Adipocyte (in vitro differentiated cells): ENCODE measurements at regions not wholly inside any gene's neighbourhood (a gene's known extent, or its start where the extent isn't known, plus 50 kb on each side); places are given as distances from the start of the nearest gene placed in this dataset.
"Not testable (repeated sequence)": the region's sequence is repeated elsewhere in the genome, so short reads cannot be mapped to it uniquely, and the experiment has no call there.

Experiments
- DNase-seq: peaks from one replicate; pipeline ENCODE4 v3.0.0-alpha.2; 2015; ENCODE audit warnings: low read depth
- H3K27me3 ChIP-seq: replicated peaks from 2 replicates; pipeline ENCODE4 v1.7.0; 2013; ENCODE audit warnings: mild to moderate bottlenecking, low read length, moderate library complexity; ENCODE audit not compliant: control insufficient read depth, insufficient read depth
- H3K36me3 ChIP-seq: 2 replicates; pipeline ENCODE4 v1.7.0; 2013; ENCODE audit warnings: low read length, mild to moderate bottlenecking, moderate library complexity; ENCODE audit not compliant: control insufficient read depth, insufficient read depth, severe bottlenecking
- H3K4me1 ChIP-seq: 2 replicates; pipeline ENCODE4 v1.7.0; 2013; ENCODE audit warnings: mild to moderate bottlenecking, low read length, moderate library complexity; ENCODE audit not compliant: control insufficient read depth, insufficient read depth
- H3K4me3 ChIP-seq: 2 replicates; pipeline ENCODE4 v1.7.0; 2013; ENCODE audit warnings: mild to moderate bottlenecking, low read length, moderate library complexity
- H3K9ac ChIP-seq: 2 replicates; pipeline ENCODE4 v1.7.0; 2013; ENCODE audit warnings: mild to moderate bottlenecking, low read length, moderate library complexity
- H3K9me3 ChIP-seq: 2 replicates; pipeline ENCODE4 v1.7.0; 2013; ENCODE audit warnings: mild to moderate bottlenecking, low read length, moderate library complexity; ENCODE audit not compliant: control insufficient read depth

DNA sequence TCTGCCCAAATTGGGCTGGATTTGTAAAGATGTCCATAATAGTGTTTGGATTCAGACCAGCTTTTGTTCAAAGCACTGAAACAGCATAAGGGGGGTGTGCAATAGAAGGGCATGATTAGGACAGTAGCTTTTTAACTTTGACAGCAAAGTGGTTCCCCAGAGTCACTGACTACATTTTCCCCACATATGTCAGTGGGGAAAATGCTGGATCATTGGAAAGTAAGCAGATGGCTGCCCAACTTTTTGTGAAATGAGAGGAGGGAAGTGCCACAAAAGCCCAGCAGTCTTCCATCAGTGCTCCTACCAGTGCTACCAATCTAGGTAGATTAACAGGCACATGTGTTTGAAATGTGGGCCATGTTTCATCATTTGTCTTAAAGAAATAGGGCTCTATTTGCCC is 162.8 kb downstream of the FZD1 start:
- Histone ChIP-seq H3K9ac (no peak overlapping the region), H3K36me3 (no peaks in the 10 kb centered on the region), H3K9me3 (no peaks in the 10 kb centered on the region), H3K4me1 (peaks cover 15% of the 10 kb centered on the region), H3K4me3 (no peak overlapping the region), H3K27me3 (no peaks in the 10 kb centered on the region)
- DNase-seq, result no peak

DNA sequence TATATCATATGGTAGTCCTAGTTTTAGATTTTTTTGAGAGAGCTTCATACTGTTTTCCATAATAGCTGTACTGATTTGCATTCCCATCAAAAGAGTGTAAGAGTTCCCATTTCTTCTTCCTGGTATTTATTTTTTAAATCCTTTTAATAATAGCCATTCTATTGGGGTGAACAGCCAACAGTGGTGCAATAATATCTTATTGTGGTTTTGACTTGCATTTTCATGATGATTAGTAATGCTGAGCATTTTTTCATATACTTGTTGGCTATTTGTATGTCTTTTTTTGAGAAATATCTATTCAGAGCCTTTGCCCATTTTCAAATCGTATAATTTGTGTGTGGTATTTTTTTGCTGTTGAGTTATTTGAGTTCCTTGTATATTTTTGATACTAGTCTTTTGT is 167.4 kb downstream of the FZD1 start:
- Histone ChIP-seq H3K4me1 (peaks cover 39% of the 10 kb centered on the region), H3K4me3 (no peak overlapping the region), H3K36me3 (no peaks in the 10 kb centered on the region), H3K27me3 (no peaks in the 10 kb centered on the region), H3K9ac (peak overlapping the region; percentile 21), H3K9me3 (no peaks in the 10 kb centered on the region)
- DNase-seq, result no peak

DNA sequence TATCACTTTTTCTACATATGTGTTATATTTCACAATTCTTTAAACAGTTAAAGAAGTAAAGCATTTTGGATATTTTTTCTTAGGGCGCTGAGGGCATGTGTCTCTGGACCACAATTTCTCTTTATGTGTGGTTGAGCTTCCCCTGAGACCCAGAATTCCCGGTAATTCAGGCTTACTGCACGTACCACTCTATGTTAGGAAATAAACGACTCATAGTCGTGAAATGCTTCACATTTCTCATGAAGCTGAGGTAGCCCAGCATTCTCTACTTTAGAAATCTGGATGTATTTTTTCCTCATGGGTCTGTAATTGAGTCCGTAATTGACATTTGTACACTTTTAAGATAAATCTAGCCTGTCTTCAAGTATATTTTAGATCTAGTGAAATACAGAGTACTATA is 170.6 kb downstream of the FZD1 start:
- DNase-seq, result peak; percentile 6
- Histone ChIP-seq H3K9me3 (no peaks in the 10 kb centered on the region), H3K36me3 (no peaks in the 10 kb centered on the region), H3K9ac (peak overlapping the region; percentile 12), H3K4me1 (peaks cover 32% of the 10 kb centered on the region), H3K27me3 (no peaks in the 10 kb centered on the region), H3K4me3 (peak overlapping the region; percentile 47)

DNA sequence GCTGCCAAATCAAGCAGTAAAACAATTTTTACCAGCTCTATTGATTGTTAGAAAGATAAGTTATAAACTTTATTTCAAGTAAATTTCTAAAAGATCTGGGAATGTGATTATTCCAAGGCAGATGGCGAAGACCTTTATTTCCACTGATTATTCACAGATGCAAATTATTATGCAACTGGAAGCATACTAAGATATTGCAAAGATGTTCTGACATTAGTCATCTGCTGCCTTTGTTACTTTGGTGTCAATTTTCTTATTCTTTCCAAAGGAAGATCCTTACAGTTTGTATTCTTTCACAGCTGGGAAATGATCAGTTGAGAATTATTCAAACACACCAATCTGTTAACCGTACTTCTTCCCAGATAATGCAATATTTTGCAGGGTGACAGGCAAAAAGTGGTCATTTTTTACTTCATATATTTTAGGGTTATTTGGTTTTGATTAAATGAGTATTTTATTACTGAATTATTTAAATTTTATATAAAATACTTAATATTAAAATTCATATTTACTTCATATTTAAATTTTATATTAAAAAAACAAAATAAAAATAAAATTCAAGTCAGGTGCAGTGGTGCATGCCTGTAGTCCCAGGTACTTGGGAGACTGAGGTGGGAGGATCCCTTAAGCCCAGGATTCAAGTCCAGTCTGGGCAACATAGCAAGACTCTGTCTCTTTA is 171.3 kb downstream of the FZD1 start:
- Histone ChIP-seq H3K4me1 (peaks cover 32% of the 10 kb centered on the region), H3K36me3 (no peaks in the 10 kb centered on the region), H3K9me3 (no peaks in the 10 kb centered on the region), H3K27me3 (no peaks in the 10 kb centered on the region), H3K9ac (peak overlapping the region; percentile 12), H3K4me3 (peak overlapping the region; percentile 47)
- peak; percentile 40 for DNase-seq

DNA sequence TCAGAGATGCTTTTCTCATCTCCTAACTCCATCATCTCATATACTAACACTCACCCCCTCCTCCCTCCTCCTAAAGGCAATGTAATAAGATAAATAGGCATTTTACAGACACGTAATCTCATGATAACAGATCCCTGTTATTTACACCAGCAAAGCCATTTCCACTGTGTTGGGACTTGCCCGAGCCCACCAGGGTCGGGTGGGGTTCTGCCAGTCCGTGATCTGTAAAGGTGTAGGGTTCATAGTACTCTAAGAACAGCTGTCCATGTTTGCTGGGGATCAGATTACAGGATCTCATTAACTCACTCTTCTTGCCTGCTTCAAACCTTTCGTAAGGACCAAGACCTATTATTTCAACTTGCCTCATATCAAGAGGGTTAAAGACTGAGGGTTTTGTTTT is 172.4 kb downstream of the FZD1 start:
- no peak overlapping the region for H3K9ac ChIP-seq
- no peak overlapping the region for H3K4me3 ChIP-seq
- no peaks in the 10 kb centered on the region for H3K9me3 ChIP-seq
- no peak for DNase-seq
- H3K36me3 ChIP-seq, result no peaks in the 10 kb centered on the region
- no peaks in the 10 kb centered on the region for H3K27me3 ChIP-seq
- H3K4me1 ChIP-seq, result peaks cover 28% of the 10 kb centered on the region

DNA sequence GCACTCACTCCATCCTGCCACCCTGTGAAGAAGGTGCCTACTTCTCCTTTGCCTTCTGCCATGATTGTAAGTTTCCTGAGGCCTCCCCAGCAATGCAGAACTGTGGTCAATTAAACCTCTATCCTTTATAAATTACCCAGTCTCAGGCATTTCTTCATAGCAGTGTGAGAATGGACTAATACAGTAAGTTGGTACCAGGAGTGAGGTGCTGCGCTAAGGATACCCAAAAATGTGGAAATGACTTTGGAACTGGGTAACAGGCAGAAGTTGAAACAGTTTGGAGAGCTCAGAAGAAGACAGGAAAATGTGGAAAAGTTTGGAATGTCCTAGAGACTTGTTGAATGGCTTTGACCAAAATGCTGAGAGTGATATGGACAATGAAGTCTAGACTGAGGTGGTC is 176.0 kb downstream of the FZD1 start:
- DNase-seq, H3K27me3 ChIP-seq, H3K9ac ChIP-seq, H3K9me3 ChIP-seq, H3K4me3 ChIP-seq, H3K4me1 ChIP-seq, H3K36me3 ChIP-seq: not testable (repeated sequence)

DNA sequence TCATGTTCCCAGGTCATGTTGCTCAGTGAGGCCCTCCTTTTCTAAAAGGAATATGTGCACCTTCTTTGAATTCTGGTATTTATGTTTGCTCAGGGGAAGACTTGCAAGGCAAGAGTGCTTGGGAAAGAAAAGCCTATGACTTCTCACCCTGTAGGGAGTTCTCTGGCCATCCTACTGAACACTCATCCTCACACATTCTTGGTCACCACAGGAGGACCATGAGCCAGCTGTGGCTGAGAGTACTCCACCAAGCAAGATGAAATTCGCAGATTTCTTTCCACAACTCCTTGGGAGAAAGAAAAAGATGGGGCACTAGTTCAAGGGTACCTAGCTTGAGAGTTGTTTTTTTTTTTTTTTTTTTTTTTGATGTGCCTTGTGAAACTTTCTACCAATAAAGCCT is 179.6 kb downstream of the FZD1 start:
- Histone ChIP-seq H3K9ac (no peak overlapping the region), H3K27me3 (no peaks in the 10 kb centered on the region), H3K9me3 (peaks cover 10% of the 10 kb centered on the region), H3K4me3 (no peak overlapping the region), H3K4me1 (no peaks in the 10 kb centered on the region), H3K36me3 (no peaks in the 10 kb centered on the region)
- no peak for DNase-seq

DNA sequence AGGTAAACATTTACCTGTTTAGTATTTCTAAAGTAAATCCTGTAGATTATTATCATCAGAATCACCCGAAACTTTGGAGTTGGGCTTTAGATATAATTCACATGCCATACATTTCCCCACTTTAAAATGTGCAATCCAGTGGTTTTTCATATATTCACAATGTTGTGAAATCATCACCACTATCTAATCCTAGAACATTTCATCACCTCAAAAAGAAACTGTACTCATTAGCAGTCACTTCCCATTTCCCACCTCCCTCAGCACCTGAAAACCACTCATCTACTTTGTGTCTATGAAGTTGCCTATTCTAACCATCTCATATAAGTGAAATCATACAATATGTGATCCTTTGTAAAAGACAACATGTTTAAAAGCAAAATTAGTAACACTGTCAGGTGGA is 182.6 kb downstream of the FZD1 start:
- Histone ChIP-seq H3K9ac (no peak overlapping the region), H3K27me3 (no peaks in the 10 kb centered on the region), H3K9me3 (peaks cover 10% of the 10 kb centered on the region), H3K4me3 (no peak overlapping the region), H3K36me3 (no peaks in the 10 kb centered on the region), H3K4me1 (no peaks in the 10 kb centered on the region)
- no peak for DNase-seq

DNA sequence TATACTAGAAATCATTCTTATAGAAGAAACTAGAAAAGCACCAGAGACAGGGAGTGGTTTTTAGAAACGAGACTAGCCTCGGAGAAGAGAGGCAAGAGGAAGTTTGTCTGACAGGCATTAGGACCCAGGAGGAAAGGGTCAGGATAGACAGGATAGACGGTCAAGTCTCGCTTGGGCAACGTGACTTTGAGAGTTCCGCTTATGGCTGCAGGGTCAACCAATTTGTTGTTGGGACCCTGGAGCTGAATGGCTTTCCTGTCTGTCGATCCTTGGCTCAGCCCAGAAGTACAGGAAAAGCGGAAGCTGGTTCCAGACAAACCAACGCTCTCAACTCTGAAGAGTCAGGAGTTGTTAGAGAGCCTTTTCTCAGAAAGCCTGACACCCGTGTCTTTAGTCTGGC is 191.2 kb downstream of the FZD1 start:
- H3K36me3 ChIP-seq, result no peaks in the 10 kb centered on the region
- H3K27me3 ChIP-seq, result no peaks in the 10 kb centered on the region
- H3K9ac ChIP-seq, result no peak overlapping the region
- no peak overlapping the region for H3K4me3 ChIP-seq
- DNase-seq, result no peak
- no peaks in the 10 kb centered on the region for H3K4me1 ChIP-seq
- peaks cover 17% of the 10 kb centered on the region for H3K9me3 ChIP-seq

DNA sequence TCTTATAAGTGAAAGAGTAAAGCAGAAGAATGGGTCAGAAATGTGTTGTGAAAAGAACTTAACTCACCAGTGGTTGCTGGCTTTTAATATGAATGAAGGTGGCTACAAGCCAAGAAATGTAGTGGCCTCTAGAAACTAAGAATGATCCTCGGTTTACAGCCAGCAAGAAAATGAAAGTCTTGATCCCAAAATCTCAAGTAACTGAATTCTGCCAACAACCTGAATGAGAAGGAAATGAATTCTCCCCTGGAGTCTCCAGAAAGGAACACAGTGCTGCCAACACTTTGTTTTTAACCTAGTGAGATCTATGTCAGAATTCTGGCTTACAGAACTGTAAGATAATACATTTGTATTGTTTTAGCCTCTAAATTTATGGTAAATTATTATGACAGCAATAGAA is 193.0 kb downstream of the FZD1 start:
- Histone ChIP-seq H3K9me3 (peaks cover 17% of the 10 kb centered on the region), H3K36me3 (no peaks in the 10 kb centered on the region), H3K4me3 (peak overlapping the region; percentile 7), H3K4me1 (peaks cover 13% of the 10 kb centered on the region), H3K27me3 (no peaks in the 10 kb centered on the region), H3K9ac (no peak overlapping the region)
- DNase-seq, result no peak

DNA sequence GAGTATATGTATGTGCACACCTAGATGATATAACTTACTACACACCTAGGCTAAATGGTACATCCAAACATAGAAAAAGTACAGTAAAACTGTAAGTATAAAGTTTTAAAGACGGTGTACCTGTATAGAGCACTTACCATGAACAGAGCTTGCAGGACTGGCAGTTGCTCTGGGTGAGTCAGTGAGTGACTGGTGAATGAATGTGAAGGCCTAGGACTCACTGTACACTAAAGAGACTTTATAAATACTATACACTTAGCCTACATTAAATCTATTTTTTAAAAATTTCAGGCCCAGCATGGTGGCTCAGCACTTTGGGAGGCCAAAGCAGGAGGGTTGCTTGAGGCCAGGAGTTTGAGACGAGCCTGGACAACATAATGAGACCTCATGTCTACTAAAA is 195.3 kb downstream of the FZD1 start:
- no peak overlapping the region for H3K4me3 ChIP-seq
- peaks cover 21% of the 10 kb centered on the region for H3K4me1 ChIP-seq
- no peaks in the 10 kb centered on the region for H3K27me3 ChIP-seq
- DNase-seq, result no peak
- H3K9me3 ChIP-seq, result peaks cover 17% of the 10 kb centered on the region
- H3K9ac ChIP-seq, result no peak overlapping the region
- no peaks in the 10 kb centered on the region for H3K36me3 ChIP-seq

DNA sequence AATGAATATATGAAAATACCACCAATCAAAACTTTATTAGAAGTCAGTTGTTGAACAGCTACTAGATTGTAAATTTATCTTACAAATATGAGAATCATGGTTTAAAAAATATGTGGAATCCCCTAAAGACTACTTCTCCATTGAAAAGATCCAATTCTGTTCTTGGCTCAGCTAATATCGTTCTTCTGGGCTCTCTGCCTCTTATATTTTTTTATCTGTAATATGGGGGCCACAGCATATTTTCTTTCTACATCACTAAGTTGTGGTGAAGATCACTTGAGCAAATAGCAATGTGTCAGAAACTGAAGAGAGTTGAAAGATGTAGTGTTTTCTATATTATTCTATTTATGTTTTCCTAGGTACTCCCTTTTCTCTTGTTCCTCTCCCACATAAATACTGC is 198.1 kb downstream of the FZD1 start:
- H3K9me3 ChIP-seq, result peaks cover 12% of the 10 kb centered on the region
- no peak overlapping the region for H3K9ac ChIP-seq
- DNase-seq, result no peak
- H3K4me3 ChIP-seq, result no peak overlapping the region
- H3K27me3 ChIP-seq, result no peaks in the 10 kb centered on the region
- H3K4me1 ChIP-seq, result peaks cover 33% of the 10 kb centered on the region
- no peaks in the 10 kb centered on the region for H3K36me3 ChIP-seq
